Liver (tissue), 8 donors: ENCODE measurements at regions not wholly inside any gene's neighbourhood (a gene's known extent, or its start where the extent isn't known, plus 50 kb on each side); places are given as distances from the start of the nearest gene placed in this dataset.

Experiments
- DNase-seq: peaks from one replicate; pipeline ENCODE4 v3.0.0-alpha.2; 2017; ENCODE audit warnings: low spot score
- H3K27ac ChIP-seq, 2 donors: one replicate each; pipeline ENCODE4 v1.7.0; 2013; ENCODE audit warnings: inconsistent platforms in 2 of 2, low read length in 2 of 2, control low read depth in 1 of 2, low read depth in 1 of 2, mild to moderate bottlenecking in 1 of 2
- H3K27me3 ChIP-seq, 4 donors: one replicate each; pipeline versions ENCODE4 v1.6.1 to v1.7.0; 2013; ENCODE audit warnings: low read length in 3 of 4, inconsistent platforms in 1 of 4, mild to moderate bottlenecking in 1 of 4, moderate library complexity in 1 of 4; ENCODE audit not compliant: control insufficient read depth in 4 of 4, insufficient read depth in 4 of 4
- H3K36me3 ChIP-seq, 4 donors: one replicate each; pipeline versions ENCODE4 v1.6.1 to v1.7.0; 2013; ENCODE audit warnings: low read length in 3 of 4, mild to moderate bottlenecking in 3 of 4, low read depth in 1 of 4, moderate library complexity in 1 of 4; ENCODE audit not compliant: control insufficient read depth in 4 of 4, insufficient read depth in 3 of 4
- H3K4me1 ChIP-seq, 4 donors: one replicate each; pipeline versions ENCODE4 v1.6.1 to v1.7.0; 2013; ENCODE audit warnings: low read length in 3 of 4, mild to moderate bottlenecking in 3 of 4, moderate library complexity in 1 of 4; ENCODE audit not compliant: control insufficient read depth in 4 of 4, insufficient read depth in 4 of 4
- H3K4me3 ChIP-seq, 3 donors: one replicate each; pipeline versions ENCODE4 v1.6.1 to v1.7.0; 2013; ENCODE audit warnings: low read length in 3 of 3, control low read depth in 1 of 3, low read depth in 1 of 3, mild to moderate bottlenecking in 1 of 3
- H3K9ac ChIP-seq, 2 donors: one replicate each; pipeline ENCODE4 v1.7.0; 2013; ENCODE audit warnings: low read length in 2 of 2, mild to moderate bottlenecking in 2 of 2, moderate library complexity in 2 of 2, control low read depth in 1 of 2, low read depth in 1 of 2
- H3K9me3 ChIP-seq, 4 donors: one replicate each; pipeline versions ENCODE4 v1.6.1 to v1.7.0; 2013; ENCODE audit warnings: low read length in 3 of 4; ENCODE audit not compliant: control insufficient read depth in 4 of 4
- EGR1 ChIP-seq, 2 donors: IDR thresholded peaks; 2 replicates each; pipeline ENCODE4 v1.6.1; 2016 to 2018; ENCODE audit warnings: antibody characterized with exemption in 2 of 2, low read depth in 2 of 2
- FOXA1 ChIP-seq: IDR thresholded peaks from 2 replicates; pipeline ENCODE4 v1.6.1; 2016; ENCODE audit warnings: antibody characterized with exemption
- HNF4A ChIP-seq, 2 donors: conservative IDR thresholded peaks; 2 replicates each; pipeline ENCODE4 v1.6.1; 2016; ENCODE audit warnings: antibody characterized with exemption in 2 of 2, mild to moderate bottlenecking in 2 of 2
- NR2F2 ChIP-seq: IDR thresholded peaks from 2 replicates; pipeline ENCODE4 v1.6.1; 2016; ENCODE audit warnings: antibody characterized with exemption
- RXRA ChIP-seq, 2 donors: IDR thresholded peaks; 2 replicates each; pipeline ENCODE4 v1.6.1; 2017 to 2018; ENCODE audit warnings: antibody characterized with exemption in 2 of 2, mild to moderate bottlenecking in 1 of 2
- SP1 ChIP-seq: IDR thresholded peaks from 2 replicates; pipeline ENCODE4 v1.6.1; 2018; ENCODE audit warnings: antibody characterized with exemption, mild to moderate bottlenecking
- WGBS: extraction: QIAGEN DNeasy Blood & Tissue Kit; methylation state at CpG from one replicate; pipeline ENCODE4 v1.1.7; 2013; 5-methylcytosine and 5-hydroxymethylcytosine counted together
- TF ChIP-seq, protein P1 (sequence below): IDR thresholded peaks from 2 replicates; pipeline ENCODE4 v1.6.1; 2016; ENCODE audit warnings: antibody characterized with exemption, mild to moderate bottlenecking
- TF ChIP-seq, protein P2 (sequence below): fragments of 150-350 bp; IDR thresholded peaks from 2 replicates; pipeline ENCODE4 v1.5.1; 2017; ENCODE audit warnings: improper control_type of control experiment, low read depth, low read length; ENCODE audit not compliant: missing input control
- TF ChIP-seq, protein P3 (sequence below): IDR thresholded peaks from 2 replicates; pipeline ENCODE4 v1.6.1; 2016; ENCODE audit warnings: antibody characterized with exemption
- donor health status: healthy.
- donor health status: healthy.
- donor health status: healthy.
- donor health status: healthy.
- donor health status: healthy.

DNA sequence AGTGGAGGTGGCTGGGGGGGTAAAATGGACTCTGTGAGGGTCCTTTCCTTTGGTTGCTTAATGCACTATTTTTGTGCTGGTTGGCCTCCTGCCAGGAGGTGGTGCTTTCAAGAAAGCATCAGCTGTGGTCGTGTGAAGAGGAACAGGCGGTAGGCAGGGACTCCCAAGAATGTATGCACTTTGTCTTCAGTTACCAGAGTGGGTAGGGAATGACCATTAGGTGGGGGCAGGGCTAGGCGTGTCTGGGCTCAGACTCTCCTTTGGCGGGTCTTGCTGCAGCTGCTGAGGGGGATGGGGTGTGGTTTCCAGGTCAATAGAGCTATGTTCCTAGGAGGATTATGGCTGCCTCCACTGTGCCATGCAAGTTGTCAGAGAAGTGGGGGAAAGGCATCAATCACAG lies 509.0 kb downstream of the PCDH19 start:
- DNase-seq, result no peak

DNA sequence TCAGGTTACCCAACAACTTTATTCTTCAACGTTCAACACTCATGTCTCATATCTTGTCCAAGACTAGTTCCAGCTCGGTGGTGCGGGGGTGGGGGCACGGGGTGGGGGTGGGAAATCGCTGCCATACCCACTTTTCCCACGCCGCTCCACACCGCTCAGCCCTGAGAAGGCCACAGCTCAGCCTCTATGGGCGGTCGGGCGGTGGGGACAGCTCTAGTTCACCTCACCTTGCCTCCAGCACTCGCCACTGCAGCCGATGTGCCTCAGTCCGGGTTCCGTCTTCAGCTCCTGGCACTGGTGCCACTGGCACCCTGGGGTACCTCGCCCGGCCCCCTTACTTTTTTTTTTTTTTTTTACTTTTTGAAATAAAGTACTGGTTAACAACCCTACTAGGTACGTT lies 522.2 kb downstream of the PCDH19 start:
- DNase-seq, result no peak
- Histone ChIP-seq H3K27ac (no peak overlapping the region), H3K36me3 (no peaks in the 10 kb centered on the region), H3K4me1 (no peaks in the 10 kb centered on the region), H3K9ac (no peak overlapping the region), H3K9me3 (no peaks in the 10 kb centered on the region), H3K4me3 (no peak overlapping the region), H3K27me3 (peaks cover 0 to 4% (median 0%) of the 10 kb centered on the region in 4 donors)
- TF ChIP-seq, protein P1, sequence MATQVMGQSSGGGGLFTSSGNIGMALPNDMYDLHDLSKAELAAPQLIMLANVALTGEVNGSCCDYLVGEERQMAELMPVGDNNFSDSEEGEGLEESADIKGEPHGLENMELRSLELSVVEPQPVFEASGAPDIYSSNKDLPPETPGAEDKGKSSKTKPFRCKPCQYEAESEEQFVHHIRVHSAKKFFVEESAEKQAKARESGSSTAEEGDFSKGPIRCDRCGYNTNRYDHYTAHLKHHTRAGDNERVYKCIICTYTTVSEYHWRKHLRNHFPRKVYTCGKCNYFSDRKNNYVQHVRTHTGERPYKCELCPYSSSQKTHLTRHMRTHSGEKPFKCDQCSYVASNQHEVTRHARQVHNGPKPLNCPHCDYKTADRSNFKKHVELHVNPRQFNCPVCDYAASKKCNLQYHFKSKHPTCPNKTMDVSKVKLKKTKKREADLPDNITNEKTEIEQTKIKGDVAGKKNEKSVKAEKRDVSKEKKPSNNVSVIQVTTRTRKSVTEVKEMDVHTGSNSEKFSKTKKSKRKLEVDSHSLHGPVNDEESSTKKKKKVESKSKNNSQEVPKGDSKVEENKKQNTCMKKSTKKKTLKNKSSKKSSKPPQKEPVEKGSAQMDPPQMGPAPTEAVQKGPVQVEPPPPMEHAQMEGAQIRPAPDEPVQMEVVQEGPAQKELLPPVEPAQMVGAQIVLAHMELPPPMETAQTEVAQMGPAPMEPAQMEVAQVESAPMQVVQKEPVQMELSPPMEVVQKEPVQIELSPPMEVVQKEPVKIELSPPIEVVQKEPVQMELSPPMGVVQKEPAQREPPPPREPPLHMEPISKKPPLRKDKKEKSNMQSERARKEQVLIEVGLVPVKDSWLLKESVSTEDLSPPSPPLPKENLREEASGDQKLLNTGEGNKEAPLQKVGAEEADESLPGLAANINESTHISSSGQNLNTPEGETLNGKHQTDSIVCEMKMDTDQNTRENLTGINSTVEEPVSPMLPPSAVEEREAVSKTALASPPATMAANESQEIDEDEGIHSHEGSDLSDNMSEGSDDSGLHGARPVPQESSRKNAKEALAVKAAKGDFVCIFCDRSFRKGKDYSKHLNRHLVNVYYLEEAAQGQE, result no peak
- TF ChIP-seq FOXA1 (no peak), HNF4A (conservative IDR thresholded peaks at IDR 0.05) (no peak), SP1 (no peak), NR2F2 (no peak)
- TF ChIP-seq, protein P2, sequence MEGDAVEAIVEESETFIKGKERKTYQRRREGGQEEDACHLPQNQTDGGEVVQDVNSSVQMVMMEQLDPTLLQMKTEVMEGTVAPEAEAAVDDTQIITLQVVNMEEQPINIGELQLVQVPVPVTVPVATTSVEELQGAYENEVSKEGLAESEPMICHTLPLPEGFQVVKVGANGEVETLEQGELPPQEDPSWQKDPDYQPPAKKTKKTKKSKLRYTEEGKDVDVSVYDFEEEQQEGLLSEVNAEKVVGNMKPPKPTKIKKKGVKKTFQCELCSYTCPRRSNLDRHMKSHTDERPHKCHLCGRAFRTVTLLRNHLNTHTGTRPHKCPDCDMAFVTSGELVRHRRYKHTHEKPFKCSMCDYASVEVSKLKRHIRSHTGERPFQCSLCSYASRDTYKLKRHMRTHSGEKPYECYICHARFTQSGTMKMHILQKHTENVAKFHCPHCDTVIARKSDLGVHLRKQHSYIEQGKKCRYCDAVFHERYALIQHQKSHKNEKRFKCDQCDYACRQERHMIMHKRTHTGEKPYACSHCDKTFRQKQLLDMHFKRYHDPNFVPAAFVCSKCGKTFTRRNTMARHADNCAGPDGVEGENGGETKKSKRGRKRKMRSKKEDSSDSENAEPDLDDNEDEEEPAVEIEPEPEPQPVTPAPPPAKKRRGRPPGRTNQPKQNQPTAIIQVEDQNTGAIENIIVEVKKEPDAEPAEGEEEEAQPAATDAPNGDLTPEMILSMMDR, result no peak
- TF ChIP-seq, protein P3, sequence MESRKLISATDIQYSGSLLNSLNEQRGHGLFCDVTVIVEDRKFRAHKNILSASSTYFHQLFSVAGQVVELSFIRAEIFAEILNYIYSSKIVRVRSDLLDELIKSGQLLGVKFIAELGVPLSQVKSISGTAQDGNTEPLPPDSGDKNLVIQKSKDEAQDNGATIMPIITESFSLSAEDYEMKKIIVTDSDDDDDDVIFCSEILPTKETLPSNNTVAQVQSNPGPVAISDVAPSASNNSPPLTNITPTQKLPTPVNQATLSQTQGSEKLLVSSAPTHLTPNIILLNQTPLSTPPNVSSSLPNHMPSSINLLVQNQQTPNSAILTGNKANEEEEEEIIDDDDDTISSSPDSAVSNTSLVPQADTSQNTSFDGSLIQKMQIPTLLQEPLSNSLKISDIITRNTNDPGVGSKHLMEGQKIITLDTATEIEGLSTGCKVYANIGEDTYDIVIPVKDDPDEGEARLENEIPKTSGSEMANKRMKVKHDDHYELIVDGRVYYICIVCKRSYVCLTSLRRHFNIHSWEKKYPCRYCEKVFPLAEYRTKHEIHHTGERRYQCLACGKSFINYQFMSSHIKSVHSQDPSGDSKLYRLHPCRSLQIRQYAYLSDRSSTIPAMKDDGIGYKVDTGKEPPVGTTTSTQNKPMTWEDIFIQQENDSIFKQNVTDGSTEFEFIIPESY, result no peak
- 90% methylated on average over 18 of the region's 18 CpGs for WGBS

More for the DNA sequence above, 509.0 kb downstream of the PCDH19 start:
- H3K9me3 ChIP-seq, result no peaks in the 10 kb centered on the region
- no peaks in the 10 kb centered on the region for H3K27me3 ChIP-seq
- WGBS, result 68% methylated on average over 4 of the region's 4 CpGs
- no peak overlapping the region for H3K27ac ChIP-seq
- H3K4me3 ChIP-seq, result no peak overlapping the region
- H3K4me1 ChIP-seq, result no peaks in the 10 kb centered on the region
- no peak overlapping the region for H3K9ac ChIP-seq
- TF ChIP-seq RXRA (IDR thresholded peaks at IDR 0.05) (no peak), NR2F2 (no peak), SP1 (no peak), HNF4A (conservative IDR thresholded peaks at IDR 0.05) (no peak), EGR1 (IDR thresholded peaks at IDR 0.05; ENCODE audit: low read depth in 2 of 2) (no peak)
- TF ChIP-seq, protein P1, result no peak
- no peaks in the 10 kb centered on the region for H3K36me3 ChIP-seq
